NCI-H2081 (cell line): ENCODE measurements at regions not wholly inside any gene's neighbourhood (a gene's known extent, or its start where the extent isn't known, plus 50 kb on each side); places are given as distances from the start of the nearest gene placed in this dataset.
"Not testable (repeated sequence)": the region's sequence is repeated elsewhere in the genome, so short reads cannot be mapped to it uniquely, and the experiment has no call there.

Experiments
- DNase-seq, 2 experiments: peaks; one replicate each; lab custom pipeline; 2025; lab: John Stamatoyannopoulos, UW

- not testable (repeated sequence) for DNase-seq
Measured at GRCh38 chr11:112714340-112714739, 246.9 kb upstream of the NCAM1 start.

DNA sequence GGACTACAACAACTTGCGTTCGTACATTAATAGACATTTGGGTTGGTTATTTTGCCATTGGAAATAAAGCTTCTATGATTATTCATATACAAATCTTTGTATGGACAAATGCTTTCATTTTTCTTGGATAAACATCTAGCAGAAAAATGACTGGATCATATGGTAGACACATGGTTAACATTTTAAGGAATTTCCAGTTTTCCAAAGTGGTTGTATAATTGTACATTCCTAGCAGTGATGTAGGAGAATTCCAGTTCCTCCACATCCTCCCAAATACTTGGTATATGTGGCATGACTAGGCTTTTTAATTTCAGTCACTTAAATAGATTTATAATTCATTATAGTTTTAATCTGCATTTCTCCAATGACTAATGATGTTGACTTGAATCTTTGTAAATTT, 246.2 kb upstream of the NCAM1 start:
- DNase-seq, result no peak

- no peak for DNase-seq
Measured at GRCh38 chr11:112718483-112718882, 242.7 kb upstream of the NCAM1 start.

DNA sequence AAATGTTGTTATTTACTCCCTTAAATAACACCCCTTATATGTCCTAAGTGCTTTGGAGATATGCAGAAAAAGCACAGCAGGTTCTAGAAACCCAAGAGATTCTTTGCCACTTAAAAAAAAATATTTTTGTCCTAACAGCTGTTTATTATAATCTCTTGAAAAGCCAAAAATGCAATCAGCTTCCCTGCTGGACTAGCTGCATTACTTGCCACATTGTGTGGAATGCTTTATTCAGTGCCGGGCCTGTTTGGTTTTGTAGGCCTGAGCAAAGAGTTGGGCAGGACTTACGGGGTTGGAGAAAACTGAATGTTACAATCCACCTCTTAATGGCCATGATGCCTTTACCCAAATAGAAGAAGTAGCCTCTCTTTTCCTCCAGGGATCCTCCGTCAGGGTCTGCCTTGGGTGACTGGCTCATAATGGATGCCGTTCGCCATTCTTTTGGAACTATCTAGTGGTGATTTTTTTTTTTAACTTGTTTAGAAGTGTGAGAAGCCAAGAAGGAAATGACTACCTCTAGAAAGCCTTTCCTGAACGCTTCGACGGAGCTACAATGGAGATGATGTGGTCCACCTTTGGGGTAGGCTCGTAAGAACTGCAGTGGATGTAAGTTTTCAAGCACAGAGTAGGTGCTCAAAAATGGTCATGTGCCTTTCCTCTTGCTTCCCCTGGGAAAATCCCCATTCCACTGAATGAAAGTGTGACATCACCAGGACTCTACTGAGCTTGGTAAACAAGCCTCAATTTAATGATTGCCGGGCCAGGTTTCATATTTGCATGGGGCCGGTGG, 241.3 kb upstream of the NCAM1 start:
- peak in 1 of 2 experiments; percentile 15 for DNase-seq

DNA sequence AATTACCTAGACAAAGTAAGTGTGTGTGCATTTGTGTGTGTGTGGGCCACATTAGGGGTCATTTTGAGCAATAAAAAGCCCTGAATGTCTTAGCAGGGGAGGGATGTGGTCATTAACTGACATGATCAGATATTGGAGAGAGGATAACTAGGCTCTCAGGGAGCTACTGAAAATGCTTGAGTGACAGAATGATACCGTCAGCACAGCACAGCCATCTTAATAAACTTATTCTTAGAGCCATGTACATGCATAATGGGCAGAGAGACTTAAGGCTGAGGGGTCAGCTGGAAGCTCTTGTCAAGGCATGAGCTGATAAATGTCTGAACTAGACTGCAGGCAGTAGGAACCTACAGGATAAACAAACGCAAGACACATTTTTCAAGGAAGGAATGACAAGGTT, 239.1 kb upstream of the NCAM1 start:
- DNase-seq, result no peak

DNA sequence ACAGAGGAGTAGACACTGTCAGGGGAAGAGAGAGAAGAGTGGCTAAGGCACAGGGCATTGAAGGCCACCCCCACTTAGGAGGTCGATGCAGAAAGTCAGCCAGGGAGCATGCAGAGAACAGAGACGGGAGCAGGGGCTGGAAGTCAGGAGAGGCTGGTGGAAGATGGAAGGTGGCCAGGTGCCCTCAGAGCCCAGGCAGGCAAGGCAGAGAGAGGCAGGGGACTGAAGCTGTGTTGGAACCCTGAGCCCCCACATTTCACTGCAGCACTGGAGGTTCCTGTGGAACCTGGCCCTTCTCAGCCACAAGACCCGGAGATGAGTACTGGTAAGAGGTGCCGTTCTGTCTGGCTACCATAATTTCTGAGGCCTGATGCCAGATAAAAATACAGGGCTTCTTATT, 238.3 kb upstream of the NCAM1 start:
- no peak for DNase-seq

DNA sequence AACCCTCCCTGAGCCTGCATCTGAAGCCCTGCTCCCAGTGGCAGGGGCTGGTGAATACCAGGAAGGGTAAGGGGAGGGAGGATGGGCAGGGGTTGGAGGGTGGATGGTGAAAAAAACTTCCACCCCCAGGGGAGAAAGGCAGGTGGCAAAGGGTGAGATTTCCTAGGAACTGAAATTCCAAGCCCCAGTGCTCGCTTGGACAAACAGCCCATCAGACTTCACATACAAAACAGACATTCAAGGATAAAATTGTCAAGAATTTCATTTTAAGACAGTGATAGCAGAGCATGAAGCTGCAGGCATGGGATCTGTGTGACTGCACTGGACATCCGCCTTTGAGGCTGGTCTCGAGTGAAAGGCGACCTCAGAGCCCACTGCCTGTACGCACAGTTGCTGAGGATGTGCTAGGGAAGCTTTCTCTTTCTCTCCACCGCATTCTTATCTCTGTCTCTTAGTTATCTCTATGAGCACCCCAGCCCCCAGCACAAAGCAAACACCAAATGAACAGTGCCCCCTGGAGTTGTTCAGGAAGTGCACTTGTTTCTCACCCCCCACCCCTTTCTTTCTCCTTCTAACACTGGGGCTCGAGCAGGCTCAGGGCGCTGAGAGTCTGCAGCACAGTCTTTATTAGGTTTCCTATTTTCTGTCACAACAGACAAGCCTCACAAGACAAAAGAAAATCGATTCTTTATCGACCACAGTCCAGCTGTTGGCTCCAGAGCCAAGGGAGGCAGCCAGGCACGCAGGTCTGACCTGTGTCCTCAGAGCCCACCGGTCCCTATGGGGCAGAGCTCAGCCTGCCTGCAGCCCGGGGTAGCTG, 237.3 kb upstream of the NCAM1 start:
- no peak for DNase-seq

DNA sequence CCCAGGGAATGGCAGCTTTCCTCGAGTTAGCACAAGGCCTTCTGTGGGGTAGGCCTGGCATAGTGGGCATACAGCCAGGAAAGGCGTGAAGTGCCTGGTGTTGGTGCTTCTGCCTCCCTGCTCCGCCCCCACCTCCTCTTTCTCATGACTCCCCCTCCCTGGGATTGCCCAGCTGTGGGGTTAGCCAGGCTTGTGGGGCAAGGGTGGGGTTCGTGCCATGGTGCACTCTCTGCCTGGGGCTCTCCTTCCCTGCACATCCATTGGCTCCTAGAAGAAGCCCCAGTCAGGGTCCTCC, 236.8 kb upstream of the NCAM1 start:
- peak in 1 of 2 experiments; percentile 29 for DNase-seq

DNA sequence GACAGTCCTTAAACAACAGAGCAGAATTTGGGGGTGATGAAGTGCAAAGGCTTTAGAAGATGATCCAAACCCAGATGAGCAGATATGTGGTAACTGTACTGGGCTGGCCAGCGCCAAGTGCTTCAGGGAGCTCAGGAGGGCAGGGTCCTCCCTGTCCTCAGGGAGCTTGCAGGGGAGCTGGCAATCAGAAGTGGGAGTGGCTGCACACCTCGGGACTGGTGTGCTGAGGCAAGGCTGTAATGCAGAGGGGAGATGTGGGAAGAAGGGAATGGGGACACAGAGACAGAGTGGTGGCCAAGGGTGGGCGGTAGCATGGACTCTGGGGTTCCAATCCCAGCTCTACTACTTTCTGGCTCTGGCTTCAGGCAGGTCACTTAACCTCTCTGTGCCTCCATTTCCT, 235.6 kb upstream of the NCAM1 start:
- DNase-seq, result no peak

DNA sequence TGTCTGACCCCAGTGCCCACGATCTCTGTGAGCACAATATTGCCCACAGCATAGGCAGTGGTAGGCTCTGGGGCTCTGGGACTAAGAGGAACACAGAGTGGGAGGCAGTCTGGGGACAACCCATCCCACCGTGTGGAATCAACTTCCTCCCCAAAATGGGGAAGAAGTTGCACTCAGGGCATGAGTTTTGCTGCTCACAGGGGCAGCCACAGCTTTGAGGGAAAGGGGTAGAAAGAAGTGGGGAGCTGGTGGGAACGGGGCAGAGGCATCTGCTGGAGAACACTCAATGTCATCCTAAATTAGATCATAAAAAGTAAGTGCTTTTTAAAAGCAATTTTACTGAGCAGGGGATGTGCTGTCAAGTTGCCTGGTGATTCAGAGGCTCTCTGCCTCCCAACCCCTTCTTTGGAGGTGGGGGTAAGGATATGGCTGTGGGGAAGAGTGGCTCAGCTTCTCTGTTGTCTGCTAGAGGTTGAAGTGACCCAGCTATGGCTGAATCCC, 233.8 kb upstream of the NCAM1 start:
- DNase-seq, result no peak

DNA sequence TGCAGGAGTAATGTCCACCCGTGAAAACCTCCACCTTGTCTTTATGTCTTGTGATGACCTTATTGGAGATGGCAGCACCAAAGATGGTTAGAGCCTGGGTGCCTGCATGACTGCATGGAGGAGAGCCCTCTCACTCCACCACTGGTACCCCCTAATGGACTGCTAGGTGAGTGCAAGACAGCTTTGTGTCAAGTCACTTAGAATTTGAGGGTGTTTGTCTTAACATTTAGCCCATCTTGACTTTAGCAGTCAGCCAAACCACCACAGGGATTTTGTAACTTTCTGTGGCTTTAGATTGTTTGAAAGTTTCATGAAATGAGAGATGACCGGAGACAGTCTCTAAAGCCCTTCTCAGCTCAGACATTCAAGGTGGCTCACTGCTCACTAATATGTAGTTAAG, 232.9 kb upstream of the NCAM1 start:
- DNase-seq, result no peak

DNA sequence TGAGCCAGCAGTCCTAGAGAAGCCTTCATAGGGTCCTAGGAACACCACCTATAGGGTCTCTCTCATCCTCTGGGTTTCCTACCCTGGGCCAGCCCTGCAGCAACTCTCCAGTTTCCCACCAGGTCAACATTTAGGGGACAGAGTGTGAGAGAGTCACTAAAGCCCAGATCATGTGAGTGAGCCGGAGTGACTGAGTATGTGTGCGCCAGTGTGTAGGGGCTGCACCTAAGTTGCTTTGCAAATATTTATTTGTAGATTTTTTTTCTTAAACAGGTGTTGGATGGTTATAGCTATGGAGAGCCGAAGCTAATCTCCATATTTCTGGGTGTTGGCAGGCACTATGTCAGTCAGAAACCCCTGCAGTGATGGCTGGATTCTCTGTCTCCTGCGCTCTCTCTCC, 232.5 kb upstream of the NCAM1 start:
- DNase-seq, result no peak

GRCh38 chr11:112730591-112730990, 230.6 kb upstream of the NCAM1 start:
- no peak for DNase-seq

DNA sequence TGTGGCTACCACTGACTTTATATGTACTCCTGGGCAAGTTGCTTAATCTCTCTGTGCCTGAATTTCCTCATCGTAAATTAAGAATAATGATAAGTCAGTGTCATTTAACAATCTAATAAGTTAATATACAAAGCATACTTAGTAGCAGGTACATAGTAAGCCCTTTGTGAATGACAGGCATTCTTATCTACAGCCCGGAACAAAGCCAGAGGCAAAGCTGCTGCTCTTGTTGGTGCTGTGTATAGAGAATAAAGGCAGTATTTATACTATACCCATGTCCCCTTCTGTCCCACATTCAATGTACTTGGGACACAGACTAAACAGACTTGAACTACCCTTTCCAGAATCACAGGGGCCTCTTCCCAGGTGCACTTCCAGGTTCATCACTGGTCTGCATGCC, 229.7 kb upstream of the NCAM1 start:
- DNase-seq, result no peak

DNA sequence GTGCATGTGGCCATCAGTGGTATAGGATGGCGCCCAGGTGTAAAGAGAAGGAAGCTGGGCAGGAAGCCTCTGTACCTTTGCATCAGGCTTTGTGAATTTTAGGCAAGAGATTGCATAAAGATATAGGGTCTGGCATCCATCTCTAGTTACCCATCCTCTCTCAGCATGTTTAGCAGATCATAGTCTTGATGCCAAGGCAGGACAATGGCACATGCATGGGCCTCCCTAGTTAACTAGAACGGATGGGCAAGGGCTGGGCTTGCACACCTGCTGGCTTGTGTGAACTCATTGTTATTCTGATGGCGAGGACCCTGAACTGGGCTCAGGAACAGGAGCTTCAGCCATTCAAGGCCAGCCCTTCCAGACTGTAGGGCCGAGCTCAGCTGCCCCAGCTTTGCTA, 229.2 kb upstream of the NCAM1 start:
- no peak for DNase-seq

GRCh38 chr11:112734207-112734606, 227.0 kb upstream of the NCAM1 start:
- no peak for DNase-seq

DNA sequence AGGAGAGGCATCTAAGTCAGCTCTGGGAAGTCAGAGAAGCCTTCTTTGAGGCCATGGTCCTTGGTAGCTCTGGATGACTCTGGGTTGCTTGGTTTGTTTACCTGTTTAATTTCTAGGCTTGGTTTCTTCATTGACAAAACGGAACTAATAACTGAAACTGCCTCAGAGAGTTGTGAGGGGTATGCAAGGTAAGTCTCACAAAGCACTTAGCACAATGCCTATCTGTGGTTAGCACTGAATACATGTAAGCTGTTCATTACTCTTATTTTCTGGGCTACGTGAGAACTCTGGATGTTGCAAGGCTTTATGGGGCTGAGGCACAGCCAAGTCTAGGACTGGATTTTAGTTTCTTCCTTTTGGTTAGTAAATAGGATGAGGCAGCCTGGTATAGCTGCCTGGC, 225.8 kb upstream of the NCAM1 start:
- DNase-seq, result no peak

- peak; percentile 74 to 93 for DNase-seq
Measured at GRCh38 chr11:112744041-112744440, 217.2 kb upstream of the NCAM1 start.

DNA sequence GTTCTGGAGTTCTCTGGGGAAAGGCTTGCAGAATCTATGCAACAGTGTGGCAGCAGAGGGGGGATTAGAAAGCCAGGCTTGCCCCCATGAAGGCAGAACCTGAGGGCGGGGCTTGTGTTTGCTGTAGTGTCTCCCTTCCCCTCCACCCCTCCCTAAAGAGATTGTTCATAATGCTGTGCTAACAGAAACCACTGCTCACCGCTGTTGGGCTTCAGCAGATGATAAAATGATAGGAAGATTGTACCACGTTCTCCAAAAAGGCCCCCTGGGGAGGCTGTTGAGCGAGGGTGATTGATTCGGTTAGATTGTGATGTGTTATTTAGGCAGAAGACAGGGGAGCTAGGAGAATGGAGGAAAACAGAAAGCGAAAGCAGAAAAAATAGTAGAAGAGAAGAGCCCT, 215.2 kb upstream of the NCAM1 start:
- no peak for DNase-seq

GRCh38 chr11:112748252-112748651, 213.0 kb upstream of the NCAM1 start:
- no peak for DNase-seq

- no peak for DNase-seq
Measured at GRCh38 chr11:112748713-112749543, 212.3 kb upstream of the NCAM1 start.

DNA sequence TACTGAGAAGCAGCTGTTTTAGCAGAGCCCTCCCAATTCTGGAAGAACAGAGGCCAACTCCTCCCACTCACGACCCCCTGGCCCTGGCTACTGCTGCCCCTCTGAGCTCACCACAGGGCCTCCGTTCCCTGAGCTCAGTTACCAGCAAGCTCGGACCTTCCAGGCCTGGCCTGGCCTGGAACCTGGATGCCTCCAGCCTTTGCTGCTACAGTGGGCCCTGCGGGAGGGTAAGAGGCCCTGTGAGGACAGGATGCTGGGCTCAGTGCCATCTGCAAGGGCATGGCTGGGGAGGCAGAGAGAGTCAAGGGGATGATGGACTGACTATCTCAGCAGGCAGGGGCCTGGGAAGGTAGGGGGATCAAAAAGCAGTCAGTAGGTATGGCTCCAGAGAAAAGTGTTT, 209.9 kb upstream of the NCAM1 start:
- DNase-seq, result no peak

- DNase-seq, result peak in 1 of 2 experiments; percentile 10
Measured at GRCh38 chr11:112751772-112752171, 209.4 kb upstream of the NCAM1 start.
